ENCODE measurements at regions not wholly inside any gene's neighbourhood (a gene's known extent, or its start where the extent isn't known, plus 50 kb on each side); places are given as distances from the start of the nearest gene placed in this dataset.

- peak in 2 of 3 donors; percentile 23 to 31 for TF ChIP-seq CTCF (IDR thresholded peaks at IDR 0.05)
- TF ChIP-seq POLR2A (IDR thresholded peaks at IDR 0.05) = no peak
- no peak for TF ChIP-seq EP300 (IDR thresholded peaks at IDR 0.05)
These were observed 120.8 kb downstream of the GLI2 start for GRCh38 chr2:120856421-120856862.

Data from ovary (tissue), 3 donors.